ENCODE measurements at regions not wholly inside any gene's neighbourhood (a gene's known extent, or its start where the extent isn't known, plus 50 kb on each side); places are given as distances from the start of the nearest gene placed in this dataset.

- TF ChIP-seq CTCF (IDR thresholded peaks at IDR 0.05; ENCODE audit: unreplicated experiment in 3 of 3) = no peak
Measured at GRCh38 chr2:239710953-239711861, 310.4 kb upstream of the HDAC4 start.

GRCh38 chr2:239706367-239706766 is 305.5 kb upstream of the HDAC4 start:
- H3K27ac Mint-ChIP-seq = peak overlapping the region in 2 of 3 experiments; percentile 16 to 50
- H3K4me3 Mint-ChIP-seq = no peak overlapping the region
- no peak for TF ChIP-seq CTCF (IDR thresholded peaks at IDR 0.05; ENCODE audit: unreplicated experiment in 3 of 3)
- no peaks in the 10 kb centered on the region for H3K36me3 Mint-ChIP-seq (ENCODE audit: low read depth)
- H3K4me1 Mint-ChIP-seq = peaks cover 10% of the 10 kb centered on the region
- H3K27me3 Mint-ChIP-seq (ENCODE audit: low read depth) = peaks cover 4% of the 10 kb centered on the region
- peaks cover 18% of the 10 kb centered on the region for H3K9me3 Mint-ChIP-seq

More at GRCh38 chr2:239710953-239711861, 310.4 kb upstream of the HDAC4 start:
- peaks cover 4% of the 10 kb centered on the region for H3K27me3 Mint-ChIP-seq (ENCODE audit: low read depth)
- H3K36me3 Mint-ChIP-seq (ENCODE audit: low read depth) = no peaks in the 10 kb centered on the region
- no peak overlapping the region for H3K4me3 Mint-ChIP-seq
- H3K27ac Mint-ChIP-seq = no peak overlapping the region
- H3K9me3 Mint-ChIP-seq = peaks cover 27% of the 10 kb centered on the region
- H3K4me1 Mint-ChIP-seq = peaks cover 9% of the 10 kb centered on the region

GRCh38 chr2:239704737-239705136 is 303.9 kb upstream of the HDAC4 start:
- H3K27ac Mint-ChIP-seq = no peak overlapping the region
- H3K4me3 Mint-ChIP-seq = no peak overlapping the region
- H3K4me1 Mint-ChIP-seq = peaks cover 14% of the 10 kb centered on the region
- TF ChIP-seq CTCF (IDR thresholded peaks at IDR 0.05; ENCODE audit: unreplicated experiment in 3 of 3) = no peak
- H3K27me3 Mint-ChIP-seq (ENCODE audit: low read depth) = peaks cover 4% of the 10 kb centered on the region
- peaks cover 17% of the 10 kb centered on the region for H3K9me3 Mint-ChIP-seq
- no peaks in the 10 kb centered on the region for H3K36me3 Mint-ChIP-seq (ENCODE audit: low read depth)

- no peak for TF ChIP-seq CTCF (IDR thresholded peaks at IDR 0.05; ENCODE audit: unreplicated experiment in 3 of 3)
- Mint-ChIP-seq H3K4me1 (peaks cover 14% of the 10 kb centered on the region), H3K9me3 (peaks cover 18% of the 10 kb centered on the region), H3K36me3 (ENCODE audit: low read depth) (no peaks in the 10 kb centered on the region), H3K4me3 (no peak overlapping the region), H3K27ac (no peak overlapping the region), H3K27me3 (ENCODE audit: low read depth) (peaks cover 4% of the 10 kb centered on the region)
Measured at GRCh38 chr2:239703834-239704233, 303.0 kb upstream of the HDAC4 start.

- Mint-ChIP-seq H3K4me3 (no peak overlapping the region), H3K36me3 (ENCODE audit: low read depth) (no peaks in the 10 kb centered on the region)
- TF ChIP-seq CTCF (IDR thresholded peaks at IDR 0.05; ENCODE audit: unreplicated experiment in 3 of 3) = no peak
Measured at GRCh38 chr2:239700686-239701345, 300.0 kb upstream of the HDAC4 start.

More at GRCh38 chr2:239700686-239701345, 300.0 kb upstream of the HDAC4 start:
- Mint-ChIP-seq H3K9me3 (peaks cover 18% of the 10 kb centered on the region), H3K27ac (no peak overlapping the region), H3K4me1 (peaks cover 15% of the 10 kb centered on the region), H3K27me3 (ENCODE audit: low read depth) (peaks cover 5% of the 10 kb centered on the region)

Measured in nephron (organoid).